ENCODE measurements at regions not wholly inside any gene's neighbourhood (a gene's known extent, or its start where the extent isn't known, plus 50 kb on each side); places are given as distances from the start of the nearest gene placed in this dataset.
"Not testable (repeated sequence)": the region's sequence is repeated elsewhere in the genome, so short reads cannot be mapped to it uniquely, and the experiment has no call there.

GRCh38 chr19:27884376-27884775 lies 1328.6 kb downstream of the UQCRFS1 start:
- no peak for DNase-seq (ENCODE audit: low read depth)

- DNase-seq (ENCODE audit: low read depth): no peak
These were observed 1331.7 kb downstream of the UQCRFS1 start for GRCh38 chr19:27881213-27881612.

DNA sequence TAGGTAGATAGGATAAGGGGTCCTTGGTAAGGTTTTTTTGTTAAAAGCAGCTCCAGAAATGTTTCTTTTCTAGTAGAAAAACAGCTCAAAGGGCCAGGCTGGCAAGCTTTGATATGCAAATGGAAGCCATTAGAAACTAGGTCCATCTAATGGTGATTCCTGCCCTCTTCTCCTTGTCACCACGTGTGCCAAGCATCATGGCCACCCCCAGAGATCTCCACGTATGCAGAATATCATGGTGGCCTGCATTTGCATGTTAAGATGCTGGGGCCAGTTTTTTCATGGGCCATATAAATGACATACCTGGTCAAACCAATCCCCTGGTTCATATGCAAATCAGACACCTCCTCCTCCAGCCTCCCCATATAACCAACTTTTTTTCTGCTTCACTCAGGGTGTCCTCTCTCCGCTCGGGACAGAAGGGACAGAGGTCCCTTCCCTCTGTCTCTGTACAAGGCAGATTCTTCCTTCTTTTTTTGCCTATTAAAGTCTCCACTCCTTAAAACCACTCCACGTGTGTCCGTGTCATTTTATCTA lies 1335.9 kb downstream of the UQCRFS1 start:
- no peak for DNase-seq (ENCODE audit: low read depth)

DNA sequence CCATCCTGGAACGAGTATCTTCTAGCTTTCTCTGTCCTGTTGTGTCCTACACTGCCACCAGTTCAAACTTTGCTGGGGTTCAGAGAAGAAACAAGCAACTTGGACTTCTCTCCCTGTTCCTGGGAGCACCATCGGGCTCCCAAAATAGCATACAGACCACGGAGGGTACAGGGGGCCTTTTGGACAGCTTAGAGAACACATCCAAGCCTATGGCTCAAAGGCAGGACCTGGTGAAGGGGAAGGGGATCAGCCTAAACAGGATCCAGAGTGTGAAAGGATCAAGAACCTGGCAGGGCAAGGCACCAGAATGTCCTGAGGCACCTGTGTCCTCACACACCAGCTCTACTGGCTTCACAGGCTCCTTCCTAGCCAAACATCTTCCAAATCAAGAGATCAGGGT lies 1336.5 kb downstream of the UQCRFS1 start:
- DNase-seq (ENCODE audit: low read depth): no peak

DNA sequence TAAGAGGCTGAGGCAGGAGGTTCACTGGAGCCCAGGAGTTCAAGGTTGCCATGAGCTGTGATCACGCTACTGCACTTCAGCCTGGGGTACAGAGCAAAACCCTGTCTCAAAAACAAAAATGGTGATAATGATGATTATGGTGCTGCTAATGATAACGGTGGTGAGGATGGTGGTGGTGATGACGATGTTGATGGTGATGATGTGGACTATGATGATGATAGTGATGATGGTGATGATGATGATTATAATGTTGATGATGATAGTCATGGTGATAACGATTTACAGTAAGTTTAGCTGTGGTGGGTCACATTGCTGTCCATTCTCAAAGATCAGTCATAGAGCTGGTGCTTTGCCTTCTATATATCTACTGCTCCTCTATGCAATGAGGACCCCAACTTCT lies 1340.6 kb downstream of the UQCRFS1 start:
- no peak for DNase-seq (ENCODE audit: low read depth)

DNA sequence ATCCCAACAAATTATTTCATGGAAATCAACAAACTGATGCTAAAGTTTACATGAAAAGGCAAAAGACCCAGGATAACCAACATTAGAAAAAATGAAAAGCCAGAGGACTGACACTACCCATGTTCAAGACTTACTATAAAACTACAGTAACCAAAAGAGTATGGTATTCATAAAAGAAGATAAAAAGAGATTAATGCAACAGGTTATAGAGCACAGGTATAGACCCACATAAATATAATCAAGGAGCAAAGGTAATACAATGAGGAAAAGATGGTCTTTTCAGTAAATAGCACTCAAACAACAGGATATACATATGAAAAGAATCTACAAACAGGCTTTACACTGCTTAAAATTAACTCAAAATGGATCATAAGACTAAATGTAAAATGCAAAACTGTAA lies 1342.7 kb downstream of the UQCRFS1 start:
- DNase-seq (ENCODE audit: low read depth): no peak

DNA sequence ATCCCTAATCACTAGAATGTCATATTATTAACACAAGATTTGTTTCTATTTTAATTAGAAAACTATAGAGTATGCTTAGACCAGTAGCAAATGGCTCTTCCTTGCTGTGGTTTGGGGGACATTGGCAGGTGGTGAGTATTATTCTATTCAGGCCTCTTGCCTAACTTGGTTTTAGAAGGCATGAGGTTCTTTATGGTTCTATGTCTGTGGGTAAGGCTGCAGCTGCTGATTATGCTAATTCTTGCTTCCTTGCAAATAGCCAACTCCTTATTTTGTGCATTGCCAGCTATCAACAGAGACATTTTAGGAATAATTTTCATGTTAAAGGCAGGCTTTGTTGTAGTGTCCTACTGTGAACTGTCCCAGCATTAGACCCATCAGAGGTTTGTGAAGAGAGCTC lies 1344.9 kb downstream of the UQCRFS1 start:
- DNase-seq (ENCODE audit: low read depth): no peak

- no peak for DNase-seq (ENCODE audit: low read depth)
These were observed 1346.8 kb downstream of the UQCRFS1 start for GRCh38 chr19:27865927-27866777.

DNA sequence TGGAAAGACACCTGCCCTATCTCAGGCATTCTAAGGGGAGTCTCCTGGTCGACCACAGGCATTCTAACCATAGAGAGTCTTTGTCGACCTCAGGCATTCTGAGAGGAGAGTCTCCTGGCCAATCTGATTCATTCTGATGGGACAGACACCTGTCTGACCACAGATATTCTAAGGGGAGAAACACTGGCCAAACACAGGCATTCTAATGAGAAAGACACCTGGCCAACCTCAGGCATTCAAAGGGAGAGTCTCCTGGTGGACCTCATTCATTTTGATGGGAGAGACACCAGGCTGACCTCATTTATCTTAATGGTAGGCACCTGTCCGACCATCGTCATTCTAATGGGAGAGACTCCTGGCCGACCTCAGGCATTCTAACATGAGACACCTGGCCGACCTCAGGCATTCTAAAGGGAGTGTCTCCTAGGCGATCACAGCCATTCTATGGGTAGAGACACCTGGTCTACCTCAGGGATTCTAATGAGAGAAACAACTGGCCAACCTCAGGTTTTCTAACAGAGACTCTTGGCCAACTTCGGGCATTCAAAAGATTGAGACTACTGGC lies 1351.5 kb downstream of the UQCRFS1 start:
- DNase-seq (ENCODE audit: low read depth): no peak

GRCh38 chr19:27860309-27860934 lies 1352.5 kb downstream of the UQCRFS1 start:
- no peak for DNase-seq (ENCODE audit: low read depth)

- DNase-seq (ENCODE audit: low read depth): no peak
These were observed 1353.3 kb downstream of the UQCRFS1 start for GRCh38 chr19:27859689-27860088.

- DNase-seq (ENCODE audit: low read depth): no peak
These were observed 1353.9 kb downstream of the UQCRFS1 start for GRCh38 chr19:27858981-27859581.

DNA sequence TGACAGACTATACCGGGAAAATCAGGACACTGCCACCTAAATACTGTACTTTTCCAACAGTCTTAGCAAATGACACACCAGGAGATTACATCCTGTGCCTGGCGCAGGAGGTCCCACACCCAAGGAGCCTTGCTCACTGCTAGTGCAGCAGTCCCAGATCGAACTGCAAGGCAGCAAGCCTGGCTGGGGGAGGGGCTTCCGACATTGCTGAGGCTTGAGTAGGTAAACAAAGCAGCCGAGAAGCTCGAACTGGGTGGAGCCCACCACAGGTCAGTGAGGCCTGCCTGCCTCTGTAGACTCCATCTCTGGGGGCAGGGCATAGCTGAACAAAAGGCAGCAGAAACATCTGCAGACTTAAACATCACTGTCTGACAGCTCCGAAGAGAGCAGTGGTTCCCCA lies 1360.0 kb downstream of the UQCRFS1 start:
- not testable (repeated sequence) for DNase-seq (ENCODE audit: low read depth)

- DNase-seq (ENCODE audit: low read depth): no peak
These were observed 1361.3 kb downstream of the UQCRFS1 start for GRCh38 chr19:27851543-27852060.

DNA sequence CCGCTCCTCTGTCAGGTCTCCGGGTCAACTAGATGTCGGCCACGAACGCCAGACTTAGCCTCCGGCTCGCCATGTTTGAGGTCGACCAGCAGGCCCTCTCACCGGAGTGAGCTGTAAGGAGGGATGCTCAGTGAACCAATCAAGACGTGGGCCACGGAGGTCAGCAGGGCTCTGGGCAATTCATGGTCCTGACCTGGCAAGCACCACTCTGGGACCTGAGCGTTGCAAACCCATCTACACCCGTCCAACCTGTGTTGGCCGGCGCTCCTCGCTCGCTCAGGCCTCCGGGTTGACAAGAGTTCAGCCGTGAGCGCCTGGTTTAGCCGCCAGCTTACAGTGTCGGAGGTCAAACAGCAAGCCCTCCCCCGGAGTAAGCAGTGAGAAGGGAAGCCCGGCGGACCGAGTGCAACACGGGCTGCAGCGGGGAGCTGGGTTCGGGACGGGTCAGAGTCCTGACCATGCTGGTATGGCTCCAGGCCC lies 1361.9 kb downstream of the UQCRFS1 start:
- DNase-seq (ENCODE audit: low read depth): no peak

- DNase-seq (ENCODE audit: low read depth): no peak
These were observed 1366.0 kb downstream of the UQCRFS1 start for GRCh38 chr19:27846944-27847343.

- DNase-seq (ENCODE audit: low read depth): no peak
These were observed 1368.7 kb downstream of the UQCRFS1 start for GRCh38 chr19:27844261-27844660.

DNA sequence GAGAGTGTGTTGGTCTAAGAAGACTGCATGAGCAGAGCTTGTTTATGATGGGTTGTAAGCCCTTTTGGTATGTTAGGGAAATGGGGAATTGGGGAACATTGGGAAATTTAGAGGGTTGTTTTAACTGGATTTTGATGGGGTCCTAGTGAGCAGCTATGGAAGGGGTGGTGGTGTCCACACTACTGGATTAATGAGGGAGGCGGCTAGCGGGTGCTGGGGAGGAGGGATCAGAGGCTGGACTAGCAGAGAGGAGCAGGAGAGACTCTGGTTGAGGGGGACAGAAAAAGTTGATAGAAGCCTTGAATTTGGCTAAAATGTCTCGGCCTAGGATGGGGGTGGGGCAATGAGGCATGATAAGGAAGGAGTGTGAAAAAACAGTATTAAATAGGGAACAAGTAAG lies 1369.1 kb downstream of the UQCRFS1 start:
- DNase-seq (ENCODE audit: low read depth): no peak

DNA sequence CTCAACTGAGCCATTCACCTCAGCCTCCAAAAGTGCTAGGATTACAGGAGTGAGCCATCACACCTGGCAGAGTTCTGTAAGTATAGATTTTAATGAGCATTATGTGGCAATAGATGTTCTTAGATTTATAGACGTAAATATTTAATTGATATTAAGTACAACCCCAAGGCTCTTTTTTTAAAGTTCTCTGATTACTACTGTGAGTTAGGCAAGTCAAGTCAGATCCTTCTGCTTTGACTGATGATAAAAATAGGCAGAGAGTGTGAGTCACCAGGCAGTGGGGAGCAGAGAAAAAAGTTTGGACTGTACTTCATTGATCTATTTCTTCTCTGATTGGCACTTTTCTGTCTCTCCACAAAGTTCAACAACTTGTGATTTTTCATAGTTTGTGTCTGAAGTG lies 1379.9 kb downstream of the UQCRFS1 start:
- DNase-seq (ENCODE audit: low read depth): no peak

DNA sequence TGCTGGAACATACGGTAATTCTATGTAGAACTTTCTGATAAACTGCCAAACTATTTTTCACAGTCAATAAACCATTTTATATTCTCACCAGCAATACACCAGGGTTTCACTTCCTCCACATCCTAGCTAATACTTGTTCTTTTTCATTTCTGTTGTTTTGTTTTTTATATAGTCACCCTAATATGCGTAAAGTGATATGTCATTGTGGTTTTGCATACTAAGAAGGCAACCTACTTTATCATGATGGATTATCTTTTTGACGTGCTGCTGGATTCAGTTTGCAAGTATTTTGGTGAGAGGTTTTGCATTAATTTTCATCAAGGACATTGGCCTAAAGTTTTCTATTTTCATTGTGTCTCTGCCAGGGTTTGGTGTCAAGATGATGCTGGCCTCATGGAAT lies 1384.1 kb downstream of the UQCRFS1 start:
- DNase-seq (ENCODE audit: low read depth): no peak

DNA sequence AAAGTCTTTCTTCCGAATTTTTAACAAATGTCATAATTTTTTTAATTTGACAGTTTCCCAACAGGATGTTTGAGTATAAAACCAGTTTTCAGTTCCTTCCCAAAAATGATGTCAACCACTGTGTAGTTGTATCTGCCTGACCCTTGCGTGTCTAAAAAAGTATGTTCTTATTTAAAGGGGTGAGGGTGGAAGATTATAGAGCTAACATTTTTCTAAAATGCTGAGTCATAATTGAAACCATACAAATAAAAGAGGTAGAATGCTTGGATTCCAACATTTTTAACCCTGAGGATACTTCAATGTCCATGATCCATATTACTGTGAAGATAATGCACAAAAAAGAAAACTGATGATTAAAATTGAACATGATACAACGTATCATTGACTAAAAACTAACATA lies 1388.8 kb downstream of the UQCRFS1 start:
- DNase-seq (ENCODE audit: low read depth): no peak

DNA sequence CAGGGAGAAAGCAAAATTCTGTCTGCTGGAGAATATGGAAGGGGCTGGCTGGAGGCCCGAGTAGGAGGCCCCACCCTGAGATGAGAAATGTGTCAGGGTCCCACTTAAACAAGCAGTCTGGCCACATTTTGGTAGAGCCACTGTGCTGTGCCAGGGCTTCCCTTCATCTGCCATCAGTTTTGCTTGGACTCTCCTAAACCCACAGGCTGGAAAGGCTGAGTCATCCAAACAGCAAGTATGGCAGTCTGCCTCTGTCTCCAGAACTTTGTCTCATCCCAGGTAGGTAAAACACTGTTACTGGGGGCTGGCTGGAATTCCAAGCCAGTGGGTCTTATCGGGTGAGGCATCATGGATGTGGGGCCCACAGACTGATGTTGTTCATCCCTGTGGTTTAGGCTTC lies 1390.6 kb downstream of the UQCRFS1 start:
- DNase-seq (ENCODE audit: low read depth): no peak

Measured in ELR (cell line).